ENCODE measurements at regions not wholly inside any gene's neighbourhood (a gene's known extent, or its start where the extent isn't known, plus 50 kb on each side); places are given as distances from the start of the nearest gene placed in this dataset.

DNA sequence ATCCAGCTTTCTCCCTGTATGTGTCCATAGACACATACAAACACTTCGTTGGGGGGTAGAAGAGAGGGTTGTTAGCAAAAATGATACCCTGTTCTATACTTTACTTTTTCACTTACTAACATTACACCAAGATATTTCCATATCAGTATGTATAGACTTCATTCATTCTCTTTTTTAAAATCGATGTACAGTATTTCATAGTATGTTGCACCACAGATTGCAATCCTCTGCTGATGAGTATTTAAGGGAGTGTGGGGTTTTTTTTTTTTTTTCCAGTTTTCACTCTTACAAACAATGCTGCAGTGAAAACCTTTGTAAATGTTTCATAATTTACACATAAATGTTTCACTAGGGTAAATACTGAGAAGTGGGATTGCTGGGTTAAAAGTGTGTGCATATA lies 402.3 kb downstream of the LRATD1 start:
- POLR2A ChIA-PET, result no interaction called here
- CTCF ChIA-PET, result no interaction called here

DNA sequence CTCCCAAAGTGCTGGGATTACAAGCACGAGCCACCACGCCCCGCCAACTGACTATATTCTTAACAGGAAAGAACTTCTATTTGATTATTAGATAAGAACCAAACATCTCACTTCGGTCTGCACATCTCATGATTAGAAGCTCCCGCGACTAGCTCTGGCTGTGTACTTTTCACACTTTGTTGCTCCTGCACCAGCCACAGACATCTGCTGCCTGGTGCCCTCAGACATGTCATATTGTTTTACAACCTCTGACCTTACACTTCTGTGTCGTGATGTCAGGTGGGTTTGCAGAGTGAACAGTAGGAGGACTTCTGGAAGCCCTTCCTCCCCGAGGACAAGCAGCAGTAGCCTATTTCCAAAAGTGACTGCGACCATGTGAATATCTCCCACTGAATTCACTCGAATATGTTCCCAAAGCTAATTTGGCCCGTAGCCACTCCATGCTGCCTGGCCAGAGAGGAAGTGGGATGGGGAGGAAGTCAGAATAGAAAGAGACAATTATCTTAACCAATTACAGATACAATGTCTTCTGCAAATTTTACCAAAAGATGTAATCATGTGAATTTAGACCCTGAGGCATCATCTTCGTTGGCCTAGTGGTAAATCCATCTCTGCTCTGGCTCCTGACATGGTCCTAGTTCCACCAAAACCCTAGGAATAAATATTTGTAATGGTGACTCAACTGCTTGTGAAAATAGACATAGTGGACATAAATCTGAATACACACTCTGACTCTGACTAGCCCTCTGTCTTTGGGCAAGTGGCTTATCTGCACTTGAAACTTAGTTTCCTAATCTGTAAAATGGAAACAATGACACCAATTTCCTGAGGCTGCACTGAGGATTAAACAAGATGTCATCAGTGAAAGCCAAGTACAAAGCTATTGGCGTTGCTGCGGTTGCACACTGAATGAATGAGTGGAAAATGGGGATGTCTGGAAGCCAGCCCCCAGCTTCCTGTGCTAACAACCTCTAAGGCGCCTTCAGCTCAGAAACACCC lies 406.1 kb downstream of the LRATD1 start:
- POLR2A ChIA-PET, result no interaction called here
- CTCF ChIA-PET, result no interaction called here

DNA sequence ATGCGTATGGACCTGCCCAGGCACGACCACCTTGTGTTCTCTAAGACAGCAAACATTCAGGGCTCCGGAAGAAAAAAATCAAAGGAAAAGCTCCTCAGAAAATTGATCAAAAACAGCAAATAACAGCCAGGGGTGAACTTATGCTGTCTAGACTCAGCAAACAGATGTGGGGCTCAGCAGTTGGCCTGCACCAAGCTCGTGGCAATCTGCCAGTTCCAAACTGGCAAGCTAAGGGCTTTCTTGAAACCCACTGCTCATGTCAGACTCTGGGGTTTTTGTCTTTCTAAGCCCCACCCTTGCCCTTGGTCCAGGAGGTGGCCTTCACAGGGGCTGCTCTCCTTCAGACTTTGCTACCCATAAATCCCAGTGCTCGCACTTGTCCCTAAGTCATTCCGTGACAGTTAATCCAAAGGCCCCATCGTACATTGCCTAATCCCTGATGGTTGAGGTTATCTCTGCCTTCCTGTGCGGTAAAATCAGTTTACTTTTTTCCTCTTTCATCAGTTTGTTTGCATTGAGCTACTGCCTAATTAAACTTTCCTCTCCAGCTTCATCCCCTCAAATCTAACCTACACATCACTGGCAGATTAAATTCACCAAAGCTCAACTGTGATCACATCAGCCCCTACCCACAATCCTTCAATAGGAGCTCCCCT lies 408.0 kb downstream of the LRATD1 start:
- ChIA-PET POLR2A (no interaction called here), CTCF (no interaction called here)

DNA sequence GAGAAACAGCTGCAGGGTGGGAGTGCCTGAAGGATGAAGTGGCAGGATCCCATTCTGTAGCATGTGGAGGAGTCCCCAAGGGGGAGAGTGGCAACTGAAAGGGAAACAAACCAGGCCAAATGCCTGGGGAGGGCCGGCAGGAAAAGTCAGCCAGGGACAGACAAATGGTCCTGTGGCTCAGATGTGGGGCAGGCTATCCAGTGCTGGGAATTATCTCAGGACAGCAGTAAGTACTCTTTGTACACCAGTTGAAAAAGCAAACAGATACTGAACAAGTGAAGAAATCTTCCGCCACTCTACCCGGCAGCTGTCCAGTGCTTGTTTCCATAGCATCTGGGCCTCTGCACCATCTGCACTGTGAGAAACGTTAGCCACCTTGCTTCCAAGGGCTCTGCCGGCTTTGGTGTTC lies 408.9 kb downstream of the LRATD1 start:
- ChIA-PET POLR2A (no interaction called here), CTCF (no interaction called here)

DNA sequence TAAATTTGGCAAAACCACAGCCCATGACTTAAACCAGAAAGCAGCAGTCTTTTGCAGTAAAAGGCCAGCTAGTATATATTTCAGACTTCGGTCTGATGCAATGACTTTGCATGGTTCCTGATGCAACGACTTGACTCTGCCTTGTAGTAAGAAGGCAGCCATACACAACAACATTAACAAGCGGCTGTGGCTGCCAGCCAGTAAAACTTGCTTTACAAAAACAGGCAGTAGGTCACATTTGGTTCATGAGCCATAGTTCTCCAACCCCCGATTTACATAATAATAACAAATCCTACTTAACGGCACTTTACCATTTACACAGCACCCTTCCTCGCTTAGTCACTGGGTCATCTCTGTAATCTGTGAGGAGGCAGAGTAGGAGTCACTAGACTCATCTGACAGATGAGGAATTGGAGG lies 410.3 kb downstream of the LRATD1 start:
- CTCF ChIA-PET, result no interaction called here

DNA sequence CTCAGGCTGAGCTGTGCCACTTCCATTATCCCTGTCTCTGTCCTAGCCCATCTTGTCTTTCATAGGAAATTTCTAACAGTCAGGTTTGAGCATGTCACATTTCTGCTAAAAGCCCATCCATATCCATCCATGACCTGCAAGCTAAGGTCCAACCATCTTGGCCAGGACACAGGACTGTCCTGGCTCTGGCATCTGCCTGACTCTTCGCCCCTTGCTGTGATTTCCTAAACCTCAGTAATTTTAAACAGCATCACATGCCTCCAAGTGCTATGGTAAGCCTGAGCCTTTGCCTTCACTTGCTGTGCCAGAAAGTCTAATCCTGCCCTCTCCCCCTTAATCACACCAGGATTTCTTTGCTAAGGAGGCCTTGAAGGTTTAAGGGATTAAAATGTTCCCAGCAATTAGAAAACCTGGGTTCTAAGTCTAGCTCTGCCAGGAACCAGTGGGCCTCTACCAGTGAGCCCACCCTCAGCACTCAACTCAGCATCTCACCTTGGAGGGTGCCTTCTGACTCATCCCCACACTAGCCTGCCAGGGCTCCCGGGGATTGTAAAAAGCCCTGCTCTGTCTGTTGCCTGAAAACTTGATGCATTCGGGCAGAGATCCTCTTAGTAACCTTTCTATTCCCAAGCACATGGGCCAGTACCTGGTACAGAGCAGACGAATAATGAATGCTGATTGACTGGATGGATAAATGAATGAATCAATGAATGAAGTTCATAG lies 411.0 kb downstream of the LRATD1 start:
- ChIA-PET CTCF (no interaction called here), POLR2A (no interaction called here)

More for the DNA sequence above, 410.3 kb downstream of the LRATD1 start:
- POLR2A ChIA-PET, result no interaction called here

DNA sequence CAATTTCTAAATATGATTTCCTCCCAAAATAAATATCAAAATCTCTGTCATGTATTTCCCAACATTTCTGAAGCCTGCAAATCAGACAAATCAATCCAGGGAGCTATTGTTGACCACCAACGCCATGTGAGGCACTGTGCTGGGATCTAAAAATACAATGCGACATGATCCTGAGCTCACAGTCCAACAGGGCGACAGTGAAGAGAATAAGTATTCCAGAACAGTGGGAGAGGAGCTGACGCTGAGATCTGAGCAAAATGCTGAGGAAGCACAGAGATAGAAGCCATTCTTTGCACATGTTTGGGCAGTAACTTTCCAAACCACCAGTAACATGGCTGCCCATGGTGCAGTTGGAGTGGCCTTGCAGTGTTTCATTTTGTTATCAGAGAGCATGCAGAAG lies 412.5 kb downstream of the LRATD1 start:
- POLR2A ChIA-PET, result no interaction called here
- CTCF ChIA-PET, result no interaction called here

DNA sequence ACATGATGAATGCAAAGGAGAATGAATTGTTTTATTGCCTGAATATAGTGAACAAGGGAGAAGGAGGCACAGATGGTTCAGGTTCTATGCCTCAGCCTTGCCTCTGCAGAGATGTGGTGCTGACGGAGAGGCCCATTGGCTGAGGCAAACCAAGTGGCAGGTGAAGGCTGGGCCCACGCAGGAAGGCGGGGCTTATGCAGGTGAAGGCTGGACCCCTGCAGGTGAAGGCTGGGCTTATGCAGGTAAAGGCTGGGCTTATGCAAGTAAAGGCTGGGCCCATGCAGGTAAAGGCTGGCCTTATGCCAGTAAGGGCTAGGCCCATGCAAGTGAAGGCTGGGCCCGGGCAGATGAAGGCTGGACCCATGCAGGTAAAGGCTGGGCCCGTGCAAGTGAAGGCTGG lies 414.7 kb downstream of the LRATD1 start:
- ChIA-PET POLR2A (no interaction called here), CTCF (no interaction called here)

DNA sequence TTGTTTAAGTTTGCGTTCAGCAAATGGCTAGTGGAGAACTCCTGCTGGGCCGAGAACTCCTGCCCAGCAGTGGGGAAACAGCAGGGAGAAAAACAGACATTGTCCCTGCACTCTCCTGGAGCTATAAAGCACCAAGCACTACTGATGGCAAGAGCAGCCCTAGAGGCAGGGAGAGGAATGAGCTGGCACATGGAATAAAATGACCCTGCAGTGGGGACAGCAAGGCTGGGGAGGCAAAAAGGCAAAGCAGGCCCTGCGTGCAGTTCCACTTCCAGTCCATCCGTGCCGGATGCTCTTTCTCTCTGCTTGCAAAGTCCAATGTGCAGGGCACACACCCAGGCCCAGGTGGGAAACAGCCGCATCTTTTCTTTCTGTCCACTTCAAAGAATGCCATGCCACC lies 415.5 kb downstream of the LRATD1 start:
- CTCF ChIA-PET, result no interaction called here
- POLR2A ChIA-PET, result no interaction called here

DNA sequence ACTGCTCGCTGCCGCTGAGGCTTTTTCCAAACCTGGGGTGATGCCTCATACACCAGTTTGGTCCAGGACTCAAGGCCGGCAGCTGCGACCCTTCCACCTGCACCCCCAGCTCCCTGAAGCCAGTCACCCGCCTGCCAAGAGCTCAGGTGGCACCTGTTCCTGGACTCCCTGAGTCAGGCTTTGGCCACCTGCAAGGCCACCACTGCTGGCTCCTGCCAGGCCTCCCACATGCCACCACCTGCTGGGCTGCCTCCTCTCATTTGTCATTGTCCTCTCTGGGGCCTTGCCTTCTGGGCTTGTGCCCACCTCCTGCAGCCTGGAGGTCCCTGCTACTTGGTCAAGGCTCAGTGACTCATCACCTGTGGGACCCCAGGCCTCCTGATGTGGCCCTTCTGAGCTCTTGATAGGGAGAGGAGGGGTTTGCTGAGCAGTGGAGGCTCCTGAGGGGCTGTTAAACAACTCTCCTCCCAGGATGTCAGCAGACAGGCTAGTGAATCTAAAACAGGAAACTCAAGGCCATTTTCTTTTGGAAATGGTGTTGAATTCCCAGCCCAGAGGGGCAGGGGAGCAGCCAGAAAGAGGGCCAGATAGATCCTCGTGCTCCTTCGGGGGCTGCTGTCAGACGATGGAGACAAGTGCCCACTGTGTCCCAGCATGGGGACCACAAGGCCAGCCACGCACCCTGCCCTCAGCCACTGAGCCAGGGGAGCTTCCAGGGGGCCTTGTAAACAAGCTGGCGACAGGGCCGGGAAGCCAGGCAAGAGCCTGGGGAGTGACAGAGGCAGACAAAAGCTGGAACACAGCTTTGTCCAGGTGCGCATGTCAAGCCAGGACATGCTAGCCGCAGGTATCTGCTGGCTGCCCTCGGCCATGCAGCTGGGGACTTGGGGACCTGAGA lies 416.8 kb downstream of the LRATD1 start:
- POLR2A ChIA-PET, result interaction anchor here (0.5 kb wide), 1 partner anchor 960 kb away, joined by 7 read pairs; no protein-coding TSS in a partner anchor
- CTCF ChIA-PET, result no interaction called here

DNA sequence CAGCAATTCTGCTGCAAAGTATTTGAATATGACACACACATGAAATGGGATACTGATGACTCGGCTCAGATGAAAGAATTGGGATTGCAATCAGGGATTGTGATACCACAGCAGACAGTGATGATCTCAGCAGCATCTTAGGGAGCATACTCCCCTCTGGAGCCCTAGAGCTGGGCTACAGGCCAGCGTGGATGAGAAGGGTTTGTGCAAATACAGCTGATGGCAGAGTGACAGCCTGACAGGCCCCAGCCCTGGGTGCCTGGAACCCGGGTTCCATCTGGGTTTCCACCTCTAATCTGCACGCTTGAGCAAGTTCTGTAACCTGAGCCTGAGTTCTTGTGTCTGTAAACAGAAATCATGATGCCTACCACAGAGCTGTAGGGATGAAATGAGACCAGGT lies 418.0 kb downstream of the LRATD1 start:
- CTCF ChIA-PET, result no interaction called here
- POLR2A ChIA-PET, result no interaction called here

DNA sequence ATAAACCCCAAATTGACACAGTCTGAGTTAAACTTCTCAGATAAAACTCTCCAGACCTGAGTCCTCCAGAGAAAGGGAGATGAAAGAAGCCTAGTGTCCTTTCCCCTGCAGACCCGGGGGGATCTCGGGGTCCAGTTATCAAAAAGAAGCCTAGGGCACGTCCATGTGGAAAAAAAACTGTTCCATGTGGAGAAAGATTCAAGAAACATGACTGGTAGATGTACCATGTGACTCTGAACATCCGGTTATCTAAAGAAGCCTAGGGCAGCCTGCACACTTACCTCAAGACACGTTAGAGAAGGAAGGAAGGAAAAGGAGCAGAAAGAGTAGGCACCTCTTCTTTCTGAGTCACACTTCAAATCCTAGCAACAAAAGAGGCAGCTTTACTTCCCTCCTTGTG lies 421.0 kb downstream of the LRATD1 start:
- CTCF ChIA-PET, result no interaction called here

DNA sequence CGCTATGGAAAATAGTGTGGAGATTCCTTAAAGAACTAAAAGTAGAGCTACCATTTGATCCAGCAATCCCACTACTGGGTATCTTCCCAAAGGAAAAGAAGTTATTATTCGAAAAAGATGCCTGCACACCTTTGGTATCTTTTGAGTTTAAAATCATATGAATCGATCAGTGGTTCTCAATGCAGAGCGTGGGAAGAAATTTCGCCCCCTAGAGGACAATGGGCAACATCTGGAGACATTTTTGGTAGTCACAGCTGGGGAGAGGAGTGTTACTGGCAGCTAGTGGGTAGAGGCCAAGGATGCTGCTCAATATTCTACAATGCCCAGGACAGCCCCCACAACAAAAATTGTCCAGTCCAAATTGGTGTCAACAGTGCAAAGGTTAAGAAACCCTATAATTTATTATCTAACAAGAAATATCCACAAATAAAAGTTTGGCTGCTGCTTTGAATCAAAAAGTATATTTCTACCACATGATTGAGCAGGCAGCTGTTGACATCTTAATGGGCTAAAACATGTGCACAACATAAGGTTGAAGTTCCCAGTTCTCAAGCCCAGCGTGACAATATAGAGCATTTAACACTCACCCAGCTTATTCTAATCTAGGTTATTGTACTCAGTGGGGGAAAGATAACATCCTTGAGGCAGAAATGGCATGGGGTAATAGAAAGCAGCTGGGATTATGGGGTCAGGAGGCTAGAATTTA lies 425.7 kb downstream of the LRATD1 start:
- ChIA-PET POLR2A (no interaction called here), CTCF (no interaction called here)

More for the DNA sequence above, 421.0 kb downstream of the LRATD1 start:
- POLR2A ChIA-PET, result no interaction called here

DNA sequence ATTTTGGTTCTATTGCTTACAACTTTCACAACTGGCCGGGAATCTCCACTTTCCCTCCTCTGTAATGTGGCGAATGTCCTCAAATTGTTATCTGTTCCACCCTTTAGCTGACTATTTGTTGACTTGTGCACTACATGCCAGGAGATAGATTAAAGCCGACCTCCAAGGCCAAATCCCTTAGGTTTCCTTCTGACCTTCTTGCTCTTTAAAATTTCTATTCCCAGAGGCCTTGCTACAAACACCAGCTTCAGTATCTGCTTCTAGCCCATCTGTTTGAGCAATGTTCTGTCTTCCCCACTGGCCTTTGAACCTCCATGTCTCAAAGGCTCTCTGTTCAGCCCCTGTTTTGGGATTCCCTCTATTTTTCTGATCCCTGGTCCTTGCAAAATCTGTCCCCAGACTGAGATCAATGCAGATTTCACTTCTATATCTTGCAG lies 426.2 kb downstream of the LRATD1 start:
- ChIA-PET POLR2A (no interaction called here), CTCF (no interaction called here)

DNA sequence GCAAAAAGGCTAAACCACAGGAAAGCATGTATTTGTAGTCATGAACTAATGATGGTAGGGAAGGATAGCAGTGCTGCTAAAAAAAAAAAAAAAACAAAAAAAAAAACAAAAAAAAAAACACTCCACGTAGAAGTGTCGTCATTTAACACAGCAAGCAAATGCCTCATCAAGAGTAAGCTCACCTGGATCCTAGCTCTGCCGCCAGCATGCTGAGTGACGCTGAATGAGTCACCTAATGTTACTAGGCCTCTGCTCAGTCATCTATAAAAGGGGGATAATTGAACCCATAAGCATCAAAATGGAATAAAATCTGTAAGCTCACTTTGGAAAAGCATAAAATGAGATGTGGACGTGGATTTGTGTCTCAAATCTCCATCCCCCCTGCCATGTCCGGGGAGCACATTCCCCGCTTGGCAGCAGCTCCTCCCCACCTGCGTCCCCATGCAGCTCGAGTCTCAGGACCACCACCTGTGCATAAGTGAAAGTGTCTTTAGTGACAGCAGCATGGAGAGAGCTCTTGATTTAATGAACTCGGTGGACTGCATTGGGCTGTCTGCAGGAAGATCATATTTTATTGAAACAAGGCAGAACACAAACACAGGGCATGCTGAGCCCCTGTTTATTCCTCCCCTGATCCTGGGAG lies 427.5 kb downstream of the LRATD1 start:
- POLR2A ChIA-PET, result no interaction called here

DNA sequence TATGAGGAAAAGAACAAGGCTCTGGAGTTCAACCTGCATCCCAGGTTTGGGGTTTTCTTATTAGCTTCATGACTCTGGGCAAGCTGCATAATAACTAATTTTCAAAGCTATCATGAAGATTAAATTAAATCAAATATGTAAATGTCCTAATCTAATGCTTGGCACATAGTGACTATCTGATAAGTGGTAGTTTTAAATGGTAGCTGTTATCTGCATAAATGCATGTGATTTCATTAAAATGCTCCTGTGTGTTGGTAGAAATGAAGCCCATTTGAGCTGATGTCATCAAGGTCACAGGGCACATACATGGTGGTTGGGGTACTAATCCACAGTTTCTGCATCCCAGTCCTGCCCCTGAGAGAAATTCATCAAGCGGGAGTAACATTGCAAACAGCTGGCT lies 428.8 kb downstream of the LRATD1 start:
- ChIA-PET POLR2A (no interaction called here), CTCF (no interaction called here)

More for the DNA sequence above, 427.5 kb downstream of the LRATD1 start:
- CTCF ChIA-PET, result interaction anchor here (0.7 kb wide), 2 partner anchors 148 to 393 kb away, joined by 3 to 4 read pairs; no protein-coding TSS in a partner anchor

DNA sequence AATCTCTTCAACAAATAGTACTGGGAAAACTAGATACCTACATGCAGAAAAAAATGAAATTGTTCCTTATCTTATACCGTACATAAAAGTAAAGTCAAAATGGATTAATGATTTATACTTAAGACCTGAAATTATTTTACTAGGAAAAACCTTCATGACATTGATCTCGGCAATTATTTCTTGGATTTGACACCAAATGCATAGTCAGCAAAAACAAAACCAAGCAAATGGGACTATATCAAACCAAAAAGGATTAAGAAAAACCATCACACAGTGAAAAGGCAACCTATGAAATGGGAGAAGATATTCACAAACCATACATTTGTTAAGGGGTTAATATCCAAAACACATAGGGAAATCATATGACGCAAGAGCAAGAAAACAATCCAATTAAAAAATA lies 433.6 kb downstream of the LRATD1 start:
- ChIA-PET POLR2A (no interaction called here), CTCF (no interaction called here)

DNA sequence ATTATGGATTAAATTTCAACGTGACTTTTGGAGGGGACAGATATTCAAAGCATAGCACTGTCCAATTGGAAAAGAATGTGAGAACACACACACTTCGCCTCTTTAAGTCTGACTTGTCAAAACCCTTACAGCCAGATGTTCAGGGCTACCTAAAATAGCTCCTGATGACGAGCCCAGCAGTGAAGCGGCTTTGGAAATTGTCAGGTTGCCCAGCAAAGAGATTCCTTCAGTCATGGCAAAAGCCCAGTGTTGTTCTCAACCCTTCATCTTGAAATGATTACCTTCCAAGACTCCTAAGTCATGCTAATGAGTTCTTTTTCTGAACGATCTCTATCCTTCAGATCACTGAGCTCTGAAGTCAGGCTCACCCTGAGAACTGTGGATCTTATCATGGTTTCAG lies 436.6 kb downstream of the LRATD1 start:
- POLR2A ChIA-PET, result no interaction called here
- CTCF ChIA-PET, result no interaction called here

DNA sequence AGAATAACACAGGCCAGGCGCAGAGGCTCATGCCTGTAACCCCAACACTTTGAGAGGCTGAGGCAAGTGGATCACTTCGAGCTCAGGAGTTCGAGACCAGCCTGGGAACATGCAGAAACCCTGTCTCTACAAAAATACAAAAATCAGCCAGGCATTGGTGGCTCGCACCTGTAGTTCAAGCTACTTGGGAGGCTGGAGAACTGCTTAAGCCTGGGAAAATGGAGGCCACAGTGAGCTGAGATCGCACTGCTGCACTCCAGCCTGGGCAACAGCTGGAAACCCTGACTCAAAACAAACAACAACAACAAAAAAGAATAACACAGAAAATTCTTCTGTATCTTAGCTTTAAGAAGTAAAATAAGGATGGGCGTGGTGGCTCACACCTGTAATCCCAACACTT lies 440.3 kb downstream of the LRATD1 start:
- ChIA-PET CTCF (interaction anchor here (0.7 kb wide), 1 partner anchor 47 kb away, joined by 5 read pairs; no protein-coding TSS in a partner anchor), POLR2A (no interaction called here)
